Small intestine (tissue), 7 donors: ENCODE measurements at regions not wholly inside any gene's neighbourhood (a gene's known extent, or its start where the extent isn't known, plus 50 kb on each side); places are given as distances from the start of the nearest gene placed in this dataset.

Source experiments
- DNase-seq, 2 donors: peaks; one replicate each; pipeline versions ENCODE4 v3.0.0 to v3.0.0-alpha.2; 2013
- FAIRE-seq: peaks from 2 replicates; lab custom pipeline; 2012; peaks lifted over from hg19 to GRCh38; lab: Jason Lieb, UNC
- H3K27ac ChIP-seq, 3 donors: one replicate each; pipeline ENCODE4 v1.5.1; 2013; ENCODE audit warnings: low read length in 2 of 3, mild to moderate bottlenecking in 2 of 3, control low read depth in 1 of 3, inconsistent platforms in 1 of 3, low read depth in 1 of 3, moderate library complexity in 1 of 3
- H3K27me3 ChIP-seq, 3 donors: one replicate each; pipeline ENCODE4 v1.6.1; 2013; ENCODE audit warnings: low read length in 3 of 3, inconsistent platforms in 1 of 3; ENCODE audit not compliant: control insufficient read depth in 3 of 3, insufficient read depth in 3 of 3
- H3K36me3 ChIP-seq, 3 donors: one replicate each; pipeline ENCODE4 v1.6.1; 2013; ENCODE audit warnings: low read length in 3 of 3, inconsistent platforms in 1 of 3, low read depth in 1 of 3, mild to moderate bottlenecking in 1 of 3, moderate library complexity in 1 of 3; ENCODE audit not compliant: control insufficient read depth in 3 of 3, insufficient read depth in 2 of 3
- H3K4me1 ChIP-seq, 3 donors: one replicate each; pipeline ENCODE4 v1.6.1; 2013; ENCODE audit warnings: low read length in 2 of 3, inconsistent platforms in 1 of 3, low read depth in 1 of 3, mild to moderate bottlenecking in 1 of 3, moderate library complexity in 1 of 3; ENCODE audit not compliant: control insufficient read depth in 3 of 3, insufficient read depth in 2 of 3
- H3K4me3 ChIP-seq, 3 donors: one replicate each; pipeline ENCODE4 v1.5.1; 2013; ENCODE audit warnings: low read length in 3 of 3, control low read depth in 1 of 3, inconsistent platforms in 1 of 3, low read depth in 1 of 3, mild to moderate bottlenecking in 1 of 3, moderate library complexity in 1 of 3
- H3K9me3 ChIP-seq, 2 donors: one replicate each; pipeline ENCODE4 v1.6.1; 2013; ENCODE audit warnings: low read depth in 1 of 2, low read length in 1 of 2; ENCODE audit not compliant: control insufficient read depth in 2 of 2, insufficient read depth in 1 of 2
- WGBS, 3 donors: extraction: QIAGEN DNeasy Blood & Tissue Kit; methylation state at CpG; one replicate each; pipeline ENCODE4 v1.1.7; 2013; 5-methylcytosine and 5-hydroxymethylcytosine counted together
- donor health status: healthy with polysubstance abuse.
- donor health status: control.
- donor health status: control.
- donor health status: Bipolar disorder and iron deficiency.
- donor health status: healthy.

DNA sequence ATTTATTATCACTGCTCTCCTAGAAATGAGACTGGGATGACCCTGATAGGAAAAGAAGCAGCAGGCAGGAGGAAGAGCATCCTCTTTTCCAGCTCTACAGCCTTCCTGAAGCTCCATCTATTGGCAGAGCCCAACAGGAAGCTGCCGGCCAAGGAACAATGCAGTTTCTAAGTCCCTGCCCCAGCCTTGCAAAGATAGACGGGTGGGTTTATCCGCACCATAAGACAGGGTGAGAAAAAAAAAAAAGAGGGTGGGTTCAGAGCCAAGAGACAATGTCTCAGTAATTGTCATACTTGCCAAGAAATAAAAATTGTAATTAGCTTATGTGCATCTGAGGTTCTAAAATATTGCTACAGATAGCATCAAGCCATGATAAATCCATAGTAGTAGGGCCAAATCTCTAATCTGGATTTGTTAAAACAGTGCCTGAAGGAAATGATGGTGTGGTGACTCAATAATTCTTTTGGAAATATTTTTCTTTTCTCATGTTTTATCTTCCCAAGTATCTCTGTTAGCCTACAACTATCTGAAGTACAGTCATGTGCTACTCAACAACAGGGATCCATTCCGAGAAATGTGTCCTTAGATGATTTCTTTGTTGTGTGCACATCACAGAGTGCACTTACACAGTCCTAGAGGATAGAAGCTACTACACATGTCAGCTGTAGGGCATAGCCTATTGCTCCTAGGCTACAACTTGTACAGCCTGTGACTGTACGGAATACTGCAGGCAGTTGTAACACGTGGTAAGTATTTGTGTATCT, 242.9 kb upstream of the CXCL12 start:
- H3K9me3 ChIP-seq, result no peaks in the 10 kb centered on the region
- H3K27ac ChIP-seq, result no peak overlapping the region
- 82 to 90% (median 88%) methylated on average over 6 of the region's 6 CpGs for WGBS, 3 donors
- DNase-seq (no peak), FAIRE-seq (no peak)
- no peak overlapping the region for H3K4me3 ChIP-seq
- H3K4me1 ChIP-seq, result no peaks in the 10 kb centered on the region
- no peaks in the 10 kb centered on the region for H3K36me3 ChIP-seq
- H3K27me3 ChIP-seq, result no peaks in the 10 kb centered on the region

DNA sequence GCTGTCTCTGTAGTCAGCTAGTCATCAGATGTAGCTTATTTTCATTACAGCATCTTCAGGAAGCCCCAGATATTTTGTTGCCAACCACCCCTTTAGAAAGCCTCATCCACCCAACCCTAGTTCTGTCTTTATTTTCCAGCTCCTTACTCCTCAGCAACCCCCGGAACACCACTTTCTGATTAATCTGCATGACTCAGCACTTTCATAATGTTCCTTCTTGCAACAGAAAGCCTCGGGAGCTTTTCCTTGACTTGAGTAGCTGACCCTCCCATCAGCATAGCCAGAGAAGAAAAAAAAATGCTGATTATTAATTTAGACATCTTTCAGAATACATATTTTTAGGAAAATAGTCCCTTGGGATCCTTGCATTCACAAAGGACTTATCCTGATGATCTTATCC, 244.0 kb upstream of the CXCL12 start:
- no peaks in the 10 kb centered on the region for H3K27me3 ChIP-seq
- no peak overlapping the region for H3K4me3 ChIP-seq
- H3K4me1 ChIP-seq, result no peaks in the 10 kb centered on the region
- peaks cover 0 to 2% of the 10 kb centered on the region in 2 donors for H3K9me3 ChIP-seq
- WGBS, 3 donors, result 3 to 12% (median 5%) methylated on average over 2 of the region's 2 CpGs
- FAIRE-seq, result no peak
- no peak overlapping the region for H3K27ac ChIP-seq
- no peak for DNase-seq
- H3K36me3 ChIP-seq, result no peaks in the 10 kb centered on the region

DNA sequence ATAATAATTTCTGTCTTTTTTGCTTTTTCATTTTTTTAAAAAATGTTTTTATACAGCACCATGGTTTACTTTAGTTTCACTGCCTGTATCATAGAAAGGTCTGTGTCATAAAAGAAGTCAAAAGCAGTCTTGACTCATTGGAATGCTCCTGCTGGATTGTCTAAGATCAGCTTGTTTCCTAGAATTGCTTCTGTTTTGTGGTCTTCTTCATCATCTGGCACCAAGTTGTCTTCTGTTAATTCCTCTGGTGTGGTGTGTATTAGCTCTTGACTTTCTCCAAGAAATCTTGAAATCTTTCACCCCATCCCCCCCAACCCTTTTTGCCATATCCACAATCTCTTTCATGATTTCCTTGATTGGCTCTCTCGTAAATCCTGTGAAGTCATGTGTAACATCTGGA, 250.3 kb upstream of the CXCL12 start:
- DNase-seq (no peak), FAIRE-seq (no peak)
- Histone ChIP-seq H3K4me3 (no peak overlapping the region), H3K9me3 (peaks cover 0 to 2% of the 10 kb centered on the region in 2 donors), H3K4me1 (no peaks in the 10 kb centered on the region), H3K27ac (no peak overlapping the region), H3K27me3 (no peaks in the 10 kb centered on the region), H3K36me3 (no peaks in the 10 kb centered on the region)
- WGBS, 3 donors, result 90 to 92% (median 92%) methylated on average over 1 of the region's 1 CpG

DNA sequence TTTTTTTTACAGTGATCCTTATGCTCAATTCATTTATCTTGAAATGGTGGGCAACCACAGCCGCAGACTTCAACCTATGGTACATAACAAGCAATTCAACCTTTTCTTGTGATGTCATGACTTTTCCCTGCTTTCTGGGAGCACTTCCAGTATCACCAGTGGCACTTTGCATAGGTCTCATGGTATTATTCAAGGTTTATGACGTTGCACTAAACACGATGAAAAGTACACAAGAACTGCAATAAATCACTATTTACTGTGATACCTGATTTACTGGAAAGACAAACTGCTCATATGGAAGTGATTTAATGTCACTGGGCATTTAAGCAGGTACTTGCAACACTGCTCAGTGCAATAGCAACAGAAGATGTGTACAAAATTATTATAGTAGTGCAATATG, 251.7 kb upstream of the CXCL12 start:
- Histone ChIP-seq H3K4me1 (no peaks in the 10 kb centered on the region), H3K27ac (no peak overlapping the region), H3K36me3 (no peaks in the 10 kb centered on the region), H3K4me3 (no peak overlapping the region), H3K9me3 (peaks cover 0 to 2% of the 10 kb centered on the region in 2 donors), H3K27me3 (no peaks in the 10 kb centered on the region)
- no peak for FAIRE-seq
- peak; percentile 3 to 28 for DNase-seq
- WGBS, 3 donors, result 29 to 59% (median 47%) methylated on average over 3 of the region's 3 CpGs

DNA sequence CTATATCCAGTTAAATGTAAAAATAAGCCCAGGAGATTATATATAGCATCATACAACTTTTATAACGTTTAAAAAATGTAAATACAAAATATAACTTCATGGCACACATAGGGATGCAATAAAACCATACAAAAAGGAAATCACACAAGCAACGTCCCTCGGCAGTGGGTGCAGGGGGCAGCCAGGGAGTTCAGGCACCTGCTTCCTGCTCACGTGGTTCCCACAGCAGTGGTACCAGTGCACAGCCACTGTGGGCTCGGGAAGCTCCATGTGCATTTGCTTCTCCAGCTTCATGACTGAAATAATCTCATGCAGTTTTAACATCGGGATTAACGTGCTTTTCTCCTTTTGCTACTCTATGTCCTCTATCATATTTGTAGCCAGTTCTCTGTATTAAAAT, 255.5 kb upstream of the CXCL12 start:
- H3K27me3 ChIP-seq, result no peaks in the 10 kb centered on the region
- DNase-seq (no peak), FAIRE-seq (no peak)
- no peaks in the 10 kb centered on the region for H3K36me3 ChIP-seq
- 49 to 64% (median 62%) methylated on average over 7 of the region's 7 CpGs for WGBS, 3 donors
- H3K4me1 ChIP-seq, result no peaks in the 10 kb centered on the region
- no peak overlapping the region for H3K4me3 ChIP-seq
- H3K9me3 ChIP-seq, result no peaks in the 10 kb centered on the region
- no peak overlapping the region for H3K27ac ChIP-seq

DNA sequence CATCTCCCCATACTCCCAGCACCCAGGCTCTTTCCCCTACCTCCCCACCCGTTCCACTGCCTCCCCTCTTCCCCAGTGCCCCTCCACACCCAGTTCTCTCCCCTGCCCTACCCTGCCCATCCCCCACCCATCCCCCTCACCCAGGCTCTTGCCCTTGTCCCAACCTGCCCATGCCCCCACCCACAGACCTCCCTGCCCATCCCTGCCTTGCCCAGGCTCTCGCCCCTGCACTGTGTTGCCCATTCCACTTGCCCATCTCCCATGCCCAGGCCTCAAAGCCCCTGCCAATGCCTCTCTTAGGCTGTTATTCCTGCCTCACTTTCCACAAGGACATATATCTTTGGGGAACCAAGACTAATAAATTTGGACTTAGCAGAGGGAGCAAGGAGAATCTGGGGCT, 262.6 kb upstream of the CXCL12 start:
- no peaks in the 10 kb centered on the region for H3K36me3 ChIP-seq
- no peaks in the 10 kb centered on the region for H3K27me3 ChIP-seq
- DNase-seq (no peak), FAIRE-seq (no peak)
- no peaks in the 10 kb centered on the region for H3K9me3 ChIP-seq
- 75 to 92% (median 88%) methylated on average over 2 of the region's 2 CpGs for WGBS, 3 donors
- no peak overlapping the region for H3K27ac ChIP-seq
- H3K4me3 ChIP-seq, result no peak overlapping the region
- H3K4me1 ChIP-seq, result no peaks in the 10 kb centered on the region

DNA sequence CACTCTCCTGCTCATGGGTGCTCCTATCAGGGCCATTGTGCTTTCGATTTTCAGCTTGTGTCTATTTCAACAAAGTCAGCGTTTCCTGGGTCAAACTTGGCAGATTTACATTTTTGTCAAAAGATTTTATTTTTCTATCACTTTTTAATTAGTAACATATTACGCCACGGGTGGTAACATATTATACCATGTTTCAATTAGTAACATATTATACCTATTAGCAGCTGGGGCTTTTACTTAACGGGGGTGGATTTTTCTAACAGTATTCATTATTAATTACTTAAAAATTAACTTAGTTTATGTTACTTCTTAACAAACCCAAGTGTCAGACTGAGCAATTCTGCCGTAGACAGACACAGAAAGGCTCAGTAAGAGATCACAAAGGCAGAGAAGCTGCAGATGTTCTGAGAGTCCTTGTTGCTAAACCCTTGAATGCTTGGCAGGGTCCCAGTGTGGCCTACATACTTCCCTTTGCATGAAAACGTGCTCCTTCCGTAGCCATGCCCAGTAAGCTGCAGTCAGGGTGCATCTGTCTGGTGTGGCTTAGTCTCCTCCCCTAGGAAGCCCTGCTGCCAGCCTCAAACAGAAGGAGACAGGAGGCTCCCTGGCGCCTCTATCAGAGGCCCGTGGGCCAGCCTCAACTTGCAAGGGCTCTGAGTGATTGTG, 263.1 kb upstream of the CXCL12 start:
- no peaks in the 10 kb centered on the region for H3K36me3 ChIP-seq
- H3K9me3 ChIP-seq, result no peaks in the 10 kb centered on the region
- DNase-seq, result no peak
- FAIRE-seq, result no peak
- H3K27ac ChIP-seq, result no peak overlapping the region
- H3K4me3 ChIP-seq, result no peak overlapping the region
- 63 to 70% (median 67%) methylated on average over 10 of the region's 10 CpGs for WGBS, 3 donors
- no peaks in the 10 kb centered on the region for H3K4me1 ChIP-seq
- H3K27me3 ChIP-seq, result no peaks in the 10 kb centered on the region

DNA sequence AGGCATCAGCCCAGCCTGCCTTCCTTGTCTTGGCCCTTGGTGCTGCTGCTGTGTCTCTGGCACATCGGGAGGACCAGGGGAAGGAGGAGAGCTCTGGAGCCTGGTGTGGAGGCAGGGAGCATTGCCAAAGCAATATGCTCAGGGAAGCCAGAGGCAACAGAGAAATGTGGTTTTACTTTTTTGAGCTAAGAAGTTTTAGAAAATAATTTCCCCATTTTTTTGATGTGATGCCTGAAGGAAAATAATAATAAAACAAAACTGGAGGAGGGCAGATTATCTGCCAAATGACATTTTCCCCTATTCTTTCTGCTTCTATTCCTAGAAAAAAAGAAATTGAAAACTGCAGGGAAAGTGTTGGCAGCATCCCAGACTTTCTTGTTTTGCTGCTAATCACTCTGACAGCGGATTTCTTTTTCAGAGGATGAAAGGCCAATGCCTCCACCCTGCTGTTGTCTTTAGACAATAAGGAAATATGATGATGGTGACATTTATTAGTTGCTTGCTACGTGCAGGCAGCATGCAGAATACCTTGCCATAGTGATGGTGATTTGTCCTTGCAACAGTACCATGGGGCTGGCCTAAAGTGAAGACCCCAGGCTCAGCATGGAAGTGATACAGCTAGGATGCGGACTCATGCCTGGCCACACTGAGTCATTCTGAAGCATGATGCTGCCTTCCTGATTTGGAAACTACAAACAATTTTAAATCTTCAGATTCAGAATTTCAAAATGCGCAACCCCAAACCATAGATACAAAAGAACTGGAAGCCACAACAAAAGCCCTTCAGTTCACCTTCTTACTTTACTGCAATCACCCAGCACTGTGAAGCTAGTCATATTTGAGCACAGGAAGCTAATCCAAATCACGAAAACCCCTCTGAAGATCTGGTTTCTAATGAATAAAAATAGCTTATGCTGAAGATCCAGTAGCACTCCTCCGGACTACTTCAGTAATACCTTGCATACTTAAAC, 260.2 kb upstream of the TMEM72 start:
- H3K27me3 ChIP-seq, result no peaks in the 10 kb centered on the region
- WGBS, 3 donors, result 55 to 59% (median 58%) methylated on average over 7 of the region's 7 CpGs
- FAIRE-seq (no peak), DNase-seq (no peak)
- H3K9me3 ChIP-seq, result no peaks in the 10 kb centered on the region
- no peaks in the 10 kb centered on the region for H3K4me1 ChIP-seq
- no peaks in the 10 kb centered on the region for H3K36me3 ChIP-seq
- no peak overlapping the region for H3K4me3 ChIP-seq
- no peak overlapping the region for H3K27ac ChIP-seq
